BE2C (cell line): ENCODE measurements at regions not wholly inside any gene's neighbourhood (a gene's known extent, or its start where the extent isn't known, plus 50 kb on each side); places are given as distances from the start of the nearest gene placed in this dataset.
A peak's percentile ranks its signal among the peaks of the same experiment; 100 is the strongest.

Experiments used
- DNase-seq: peaks from one replicate; pipeline ENCODE4 v3.0.0-alpha.2; 2020
- H3K27me3 ChIP-seq: fragments of 250-450 bp; sonication (Bioruptor Pico); 2 replicates; pipeline ENCODE4 v1.5.1; 2020; ENCODE audit warnings: mild to moderate bottlenecking
- H3K36me3 ChIP-seq: fragments of 250-450 bp; sonication (Bioruptor Pico); 2 replicates; pipeline ENCODE4 v1.5.1; 2020; ENCODE audit warnings: mild to moderate bottlenecking
- H3K4me1 ChIP-seq: fragments of 250-450 bp; sonication (Bioruptor Pico); 2 replicates; pipeline ENCODE4 v1.5.1; 2020
- H3K4me3 ChIP-seq: 2 replicates; pipeline ENCODE4 v1.5.1; 2011; ENCODE audit warnings: low read depth, low read length
- H3K9me3 ChIP-seq: fragments of 250-450 bp; sonication (Bioruptor Pico); 2 replicates; pipeline ENCODE4 v1.5.1; 2020
- CTCF ChIP-seq: IDR thresholded peaks from 2 replicates; pipeline ENCODE4 v1.5.1; 2012; ENCODE audit warnings: mild to moderate bottlenecking, low read depth, low read length

GRCh38 chr2:196241175-196241574, 69.8 kb upstream of the STK17B start:
- Histone ChIP-seq H3K36me3 (no peaks in the 10 kb centered on the region), H3K9me3 (no peaks in the 10 kb centered on the region; the same call in 1 of the 2 replicates), H3K4me1 (peaks cover 18% of the 10 kb centered on the region), H3K27me3 (no peaks in the 10 kb centered on the region), H3K4me3 (no peak overlapping the region)
- no peak for DNase-seq
- 0 out of 2 replicates have a peak, but pooled peaks have one; percentile 4 for TF ChIP-seq CTCF

- Histone ChIP-seq H3K27me3 (no peaks in the 10 kb centered on the region), H3K9me3 (no peaks in the 10 kb centered on the region; the same call in 1 of the 2 replicates), H3K4me3 (no peak overlapping the region), H3K36me3 (no peaks in the 10 kb centered on the region), H3K4me1 (peaks cover 18% of the 10 kb centered on the region)
- no peak for DNase-seq
- no peak for TF ChIP-seq CTCF
Measured at GRCh38 chr2:196242131-196242620, 70.8 kb upstream of the STK17B start.

GRCh38 chr2:196244516-196244915, 73.1 kb upstream of the STK17B start:
- TF ChIP-seq CTCF = no peak
- Histone ChIP-seq H3K36me3 (no peaks in the 10 kb centered on the region), H3K27me3 (no peaks in the 10 kb centered on the region), H3K4me1 (peaks cover 11% of the 10 kb centered on the region), H3K9me3 (no peaks in the 10 kb centered on the region; the same call in 1 of the 2 replicates), H3K4me3 (no peak overlapping the region)
- no peak for DNase-seq

DNA sequence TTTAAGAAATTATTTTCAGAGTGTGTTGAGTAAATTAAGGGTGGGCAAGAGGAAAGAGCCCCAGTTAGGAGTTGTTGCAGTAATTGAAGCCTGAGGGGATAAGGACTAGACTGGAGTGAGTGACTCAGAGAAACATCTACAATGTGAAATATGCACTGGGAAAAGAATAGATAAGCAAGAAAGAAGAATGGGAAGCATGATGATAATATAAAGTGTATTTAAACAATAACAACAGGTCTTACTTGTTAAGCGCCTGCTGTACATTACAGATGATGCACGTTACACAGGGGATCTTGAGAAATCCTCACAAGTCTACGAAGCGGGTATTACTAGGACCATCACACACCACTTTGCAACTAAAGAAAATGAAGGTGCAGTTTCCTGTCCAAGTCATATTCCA, 73.6 kb upstream of the STK17B start:
- H3K9me3 ChIP-seq = no peaks in the 10 kb centered on the region
- TF ChIP-seq CTCF = no peak
- DNase-seq = no peak
- peaks cover 6% of the 10 kb centered on the region for H3K4me1 ChIP-seq
- no peaks in the 10 kb centered on the region for H3K27me3 ChIP-seq
- H3K36me3 ChIP-seq = no peaks in the 10 kb centered on the region
- H3K4me3 ChIP-seq = no peak overlapping the region

DNA sequence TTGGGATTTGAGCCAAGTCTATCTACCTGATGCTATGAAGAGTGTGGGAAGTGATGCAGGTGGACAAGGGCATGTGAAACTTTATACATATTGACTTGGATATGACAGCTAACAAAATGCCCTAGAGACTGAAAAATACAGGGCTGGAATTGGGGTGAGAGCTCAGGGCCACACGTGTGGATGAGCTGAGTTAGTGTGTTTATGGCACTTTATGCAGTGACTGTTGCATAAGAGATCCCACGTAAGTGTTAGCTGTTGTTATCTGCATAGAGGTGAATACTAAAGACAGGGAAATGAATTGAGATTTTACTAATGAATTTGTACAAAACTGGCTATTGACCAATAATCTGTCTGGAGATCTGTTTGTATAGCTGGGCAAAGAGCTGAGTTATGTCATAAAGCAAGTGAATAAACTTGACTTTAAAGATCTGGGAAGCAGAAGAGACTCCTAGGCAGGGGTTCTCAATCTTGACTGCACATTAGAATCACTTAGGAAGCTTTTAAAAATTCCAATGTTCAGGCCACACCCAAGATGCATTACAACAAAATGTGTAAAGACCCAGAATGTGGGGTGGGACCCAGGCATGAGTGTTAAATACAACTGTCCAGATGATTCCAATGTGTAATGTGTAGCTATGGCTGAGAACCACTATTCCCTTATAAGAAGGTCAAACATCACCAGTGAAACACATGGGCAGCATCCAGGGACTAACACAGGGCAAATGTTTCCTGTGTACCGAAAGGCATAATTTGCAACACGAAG, 74.2 kb upstream of the STK17B start:
- no peak for DNase-seq
- TF ChIP-seq CTCF = no peak
- Histone ChIP-seq H3K9me3 (no peaks in the 10 kb centered on the region), H3K27me3 (no peaks in the 10 kb centered on the region), H3K36me3 (no peaks in the 10 kb centered on the region), H3K4me3 (no peak overlapping the region), H3K4me1 (peaks cover 6% of the 10 kb centered on the region; the same call in 1 of the 2 replicates)

- Histone ChIP-seq H3K36me3 (no peaks in the 10 kb centered on the region), H3K27me3 (no peaks in the 10 kb centered on the region), H3K4me1 (0 out of 2 replicates have a peak, but pooled peaks cover 6% of the 10 kb centered on the region), H3K9me3 (no peaks in the 10 kb centered on the region), H3K4me3 (no peak overlapping the region)
- DNase-seq = no peak
- no peak for TF ChIP-seq CTCF
Measured at GRCh38 chr2:196247114-196247975, 76.0 kb upstream of the STK17B start.
